Coronary artery (tissue), 2 donors: ENCODE measurements at regions not wholly inside any gene's neighbourhood (a gene's known extent, or its start where the extent isn't known, plus 50 kb on each side); places are given as distances from the start of the nearest gene placed in this dataset.

Experiments used
- DNase-seq: peaks from one replicate; pipeline ENCODE4 v3.0.0-alpha.2; 2017; ENCODE audit warnings: low spot score
- H3K27ac ChIP-seq, 2 donors: fragments of 200-600 bp; sonication (generic); one replicate each; pipeline ENCODE4 v1.5.1; 2016 to 2019
- H3K4me3 ChIP-seq: fragments of 200-600 bp; sonication (generic); 2 replicates; pipeline ENCODE4 v1.5.1; 2016; ENCODE audit warnings: mild to moderate bottlenecking, moderate library complexity
- TF ChIP-seq, protein P1 (sequence below): fragments of 200-600 bp; sonication (generic); IDR thresholded peaks from one replicate; pipeline ENCODE4 v1.5.1; 2019; ENCODE audit warnings: antibody characterized with exemption

DNA sequence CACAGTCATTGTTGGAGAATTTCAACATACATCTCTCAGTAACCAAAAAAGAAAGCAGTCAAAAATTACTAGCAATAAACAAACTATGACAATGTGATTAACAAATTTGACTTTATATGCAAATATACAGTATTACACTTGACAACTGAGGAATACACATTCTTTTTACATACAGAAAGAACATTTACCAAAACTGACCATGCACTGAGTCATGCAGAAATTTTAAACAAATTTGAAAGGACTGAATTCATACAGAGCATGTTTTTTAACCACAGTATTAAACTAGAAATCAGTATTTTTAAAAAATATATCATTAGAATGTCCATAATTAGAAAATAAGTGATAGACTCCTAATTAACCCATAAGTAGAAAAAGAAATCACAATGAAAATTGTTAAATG lies 420.1 kb downstream of the TBC1D4 start:
- Histone ChIP-seq H3K4me3 (no peak overlapping the region), H3K27ac (no peak overlapping the region)
- no peak for DNase-seq
- TF ChIP-seq, protein P1, sequence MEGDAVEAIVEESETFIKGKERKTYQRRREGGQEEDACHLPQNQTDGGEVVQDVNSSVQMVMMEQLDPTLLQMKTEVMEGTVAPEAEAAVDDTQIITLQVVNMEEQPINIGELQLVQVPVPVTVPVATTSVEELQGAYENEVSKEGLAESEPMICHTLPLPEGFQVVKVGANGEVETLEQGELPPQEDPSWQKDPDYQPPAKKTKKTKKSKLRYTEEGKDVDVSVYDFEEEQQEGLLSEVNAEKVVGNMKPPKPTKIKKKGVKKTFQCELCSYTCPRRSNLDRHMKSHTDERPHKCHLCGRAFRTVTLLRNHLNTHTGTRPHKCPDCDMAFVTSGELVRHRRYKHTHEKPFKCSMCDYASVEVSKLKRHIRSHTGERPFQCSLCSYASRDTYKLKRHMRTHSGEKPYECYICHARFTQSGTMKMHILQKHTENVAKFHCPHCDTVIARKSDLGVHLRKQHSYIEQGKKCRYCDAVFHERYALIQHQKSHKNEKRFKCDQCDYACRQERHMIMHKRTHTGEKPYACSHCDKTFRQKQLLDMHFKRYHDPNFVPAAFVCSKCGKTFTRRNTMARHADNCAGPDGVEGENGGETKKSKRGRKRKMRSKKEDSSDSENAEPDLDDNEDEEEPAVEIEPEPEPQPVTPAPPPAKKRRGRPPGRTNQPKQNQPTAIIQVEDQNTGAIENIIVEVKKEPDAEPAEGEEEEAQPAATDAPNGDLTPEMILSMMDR: no peak

DNA sequence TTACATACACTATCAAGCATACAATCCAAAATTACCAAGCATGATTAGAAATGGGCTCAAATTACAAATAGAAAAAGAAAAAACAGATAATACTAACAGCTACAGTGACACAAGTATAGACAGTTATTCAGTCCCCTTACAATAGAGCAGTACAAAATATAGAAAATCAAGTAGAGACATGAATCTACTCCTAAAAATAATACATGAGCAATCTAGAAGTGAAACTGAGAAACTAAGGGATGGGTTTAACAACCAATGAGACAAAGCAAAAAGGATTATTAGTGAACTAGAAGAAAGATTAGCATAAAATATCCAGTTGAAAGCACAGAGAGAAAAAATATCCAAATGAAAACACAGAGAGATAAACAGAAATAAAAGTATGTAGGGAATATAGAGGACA lies 426.7 kb downstream of the TBC1D4 start:
- no peak for DNase-seq
- H3K4me3 ChIP-seq: no peak overlapping the region
- TF ChIP-seq, protein P1: no peak
- no peak overlapping the region for H3K27ac ChIP-seq

DNA sequence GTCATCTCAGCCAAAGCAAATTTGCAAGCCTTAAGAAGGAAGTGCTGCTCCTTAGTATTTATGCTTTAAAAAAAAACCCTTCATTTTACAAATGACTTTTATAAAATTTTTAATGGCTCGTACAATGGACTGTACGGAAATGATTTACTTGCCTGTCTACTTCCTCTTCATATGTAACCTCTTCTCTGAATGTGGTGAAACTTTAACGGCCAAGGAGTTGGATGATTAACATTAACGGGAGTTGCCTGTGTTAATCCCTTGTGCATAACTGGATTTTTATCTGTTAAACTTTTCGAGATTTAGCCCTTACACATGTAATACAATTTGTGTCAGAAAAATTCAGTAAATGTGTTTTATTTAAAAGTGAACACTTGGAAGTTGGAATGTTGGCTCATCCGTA lies 429.4 kb downstream of the TBC1D4 start:
- TF ChIP-seq, protein P1: no peak
- H3K27ac ChIP-seq: no peak overlapping the region
- no peak overlapping the region for H3K4me3 ChIP-seq
- DNase-seq: no peak

DNA sequence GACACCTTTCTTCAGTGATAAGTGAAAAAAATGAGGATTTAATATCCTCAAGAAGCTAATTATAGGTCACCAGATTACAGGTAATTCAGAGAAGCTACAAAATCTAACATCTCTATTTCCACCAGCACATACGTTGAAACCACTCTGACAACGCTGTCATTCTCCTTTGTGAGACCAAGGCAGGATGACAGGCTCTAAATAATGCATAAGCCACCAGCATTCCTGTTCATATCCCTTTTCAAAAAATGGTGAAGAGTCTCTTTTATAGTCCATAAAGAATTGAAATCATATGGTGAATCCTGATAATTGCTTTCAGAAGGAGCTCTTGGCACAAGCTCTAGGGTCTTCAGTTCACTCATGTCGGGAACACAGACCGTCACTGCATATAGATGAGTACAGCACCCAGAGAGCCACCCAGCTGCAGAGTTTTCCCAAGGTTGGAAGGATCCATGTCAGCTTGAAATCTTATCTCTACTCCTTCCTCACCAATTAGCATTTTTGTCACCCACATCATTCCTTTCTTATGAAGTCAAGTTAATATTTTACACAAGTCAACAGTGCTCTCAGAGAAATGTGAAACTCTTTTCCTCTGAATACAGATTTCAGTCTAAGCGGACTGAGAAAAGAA lies 431.4 kb downstream of the TBC1D4 start:
- TF ChIP-seq, protein P1: no peak
- DNase-seq: no peak
- Histone ChIP-seq H3K27ac (no peak overlapping the region), H3K4me3 (no peak overlapping the region)

DNA sequence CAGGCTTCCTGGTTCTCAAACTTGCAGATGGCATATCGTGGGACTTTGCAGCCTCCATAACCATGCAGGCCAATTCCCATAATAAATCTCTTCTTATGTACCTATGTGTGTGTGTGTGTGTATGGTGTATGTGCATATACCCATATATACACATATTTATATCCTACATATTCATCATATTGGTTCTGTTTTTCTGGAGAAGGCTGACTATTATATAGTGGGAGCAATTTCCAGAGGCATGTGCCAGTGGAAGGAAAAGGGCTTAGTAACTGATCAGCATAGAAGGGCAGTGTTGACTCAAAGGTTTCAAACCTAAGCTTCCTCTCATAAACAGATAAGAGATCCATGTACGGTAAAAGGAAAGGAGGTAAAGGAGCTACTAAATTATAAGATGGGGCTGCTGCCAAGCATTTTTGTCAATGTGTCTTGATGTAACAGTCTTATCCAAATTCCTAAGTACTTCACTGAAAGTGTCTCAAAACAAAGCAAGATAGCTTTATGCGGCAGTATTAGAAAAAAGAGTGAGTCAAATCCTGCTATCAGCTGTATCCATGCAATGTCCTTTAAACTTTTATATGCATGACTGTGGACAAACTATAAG lies 432.1 kb downstream of the TBC1D4 start:
- H3K4me3 ChIP-seq: no peak overlapping the region
- TF ChIP-seq, protein P1: no peak
- DNase-seq: no peak
- H3K27ac ChIP-seq: no peak overlapping the region

DNA sequence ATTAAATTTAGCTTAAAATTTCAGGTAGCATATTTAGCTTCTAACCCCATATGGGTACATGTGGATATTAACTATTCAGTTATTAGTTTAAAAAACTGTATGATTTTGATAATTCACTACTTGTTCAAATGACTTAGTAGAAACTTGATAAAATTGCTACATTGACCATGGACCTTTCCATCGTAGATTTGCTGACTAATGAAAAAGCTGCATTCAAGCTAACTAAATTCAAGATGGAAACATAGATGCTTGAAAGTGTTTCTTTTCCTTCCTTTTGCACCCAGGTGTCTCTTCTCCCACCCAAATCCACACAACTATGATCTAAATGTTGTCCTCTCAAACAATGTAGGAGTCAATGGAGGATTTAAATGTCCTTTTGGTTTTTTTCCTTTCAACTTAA lies 439.2 kb downstream of the TBC1D4 start:
- DNase-seq: no peak
- TF ChIP-seq, protein P1: no peak
- Histone ChIP-seq H3K4me3 (no peak overlapping the region), H3K27ac (no peak overlapping the region)
